Left lung (tissue), 4 donors: ENCODE measurements at regions not wholly inside any gene's neighbourhood (a gene's known extent, or its start where the extent isn't known, plus 50 kb on each side); places are given as distances from the start of the nearest gene placed in this dataset.
"Not testable (repeated sequence)": the region's sequence is repeated elsewhere in the genome, so short reads cannot be mapped to it uniquely, and the experiment has no call there.

ENCODE experiments used
- ATAC-seq: fragments of 200-7000 bp; cut with Tn5 transposase; one replicate; pipeline ENCODE4 v1.9.1; 2020; ENCODE audit warnings: moderate library complexity
- DNase-seq, 4 donors: peaks; one replicate each; pipeline ENCODE4 v3.0.0-alpha.2; 2013 to 2020
- H3K27ac ChIP-seq, 2 donors: fragments of 200-600 bp; sonication (generic) in 1 of 2; one replicate each; pipeline versions ENCODE4 v1.5.0 to v1.8.0; 2020 to 2021
- H3K27me3 ChIP-seq, 2 donors: fragments of 200-600 bp; sonication (generic) in 1 of 2; one replicate each; pipeline versions ENCODE4 v1.5.0 to v1.8.0; 2020 to 2021
- H3K36me3 ChIP-seq, 2 donors: fragments of 200-600 bp; sonication (generic) in 1 of 2; one replicate each; pipeline versions ENCODE4 v1.5.0 to v1.8.0; 2020 to 2021
- H3K4me1 ChIP-seq, 2 donors: fragments of 200-600 bp; one replicate each; pipeline ENCODE4 v1.8.0; 2021
- H3K4me3 ChIP-seq, 2 donors: fragments of 200-600 bp; sonication (generic) in 1 of 2; one replicate each; pipeline versions ENCODE4 v1.5.0 to v1.8.0; 2020 to 2021; ENCODE audit warnings: mild to moderate bottlenecking in 1 of 2
- H3K9me3 ChIP-seq, 2 donors: fragments of 200-600 bp; sonication (generic) in 1 of 2; one replicate each; pipeline versions ENCODE4 v1.5.0 to v1.8.0; 2020 to 2021
- CTCF ChIP-seq, 2 donors: fragments of 200-600 bp; sonication (generic) in 1 of 2; IDR thresholded peaks; one replicate each; pipeline versions ENCODE4 v1.5.0 to v1.8.0; 2021; ENCODE audit warnings: antibody characterized with exemption in 2 of 2
- intact Hi-C, 2 donors: fragments of 100-400 bp; cut with DNase I; formaldehyde crosslinking; loops; one replicate each; pipeline versions ENCODE4 v1.11.2 to v1.14.2; 2022
- donor health status: DM: no; HTN: yes; CAD: no.
- donor health status: DM: no; HTN: no; CAD: no.

- DNase-seq, result no peak
- Histone ChIP-seq H3K4me1 (no peaks in the 10 kb centered on the region), H3K27me3 (no peaks in the 10 kb centered on the region), H3K9me3 (no peaks in the 10 kb centered on the region), H3K4me3 (no peak overlapping the region), H3K36me3 (no peaks in the 10 kb centered on the region), H3K27ac (no peak overlapping the region)
- TF ChIP-seq CTCF (IDR thresholded peaks at IDR 0.05), result no peak
- no peak for ATAC-seq
- intact Hi-C loops, result no loop called here
These were observed 451.5 kb upstream of the NECTIN3 start for GRCh38 chr3:110620118-110620517.

GRCh38 chr3:110623571-110623970 lies 448.0 kb upstream of the NECTIN3 start:
- ATAC-seq, result no peak

GRCh38 chr3:110624576-110624975 lies 447.0 kb upstream of the NECTIN3 start:
- peak in 1 of 4 donors; percentile 34 for DNase-seq
- no peak for ATAC-seq
- intact Hi-C loops, result no loop called here

More at GRCh38 chr3:110623571-110623970, 448.0 kb upstream of the NECTIN3 start:
- no peaks in the 10 kb centered on the region for H3K36me3 ChIP-seq
- no peak overlapping the region for H3K4me3 ChIP-seq
- intact Hi-C loops, result no loop called here
- no peak overlapping the region for H3K27ac ChIP-seq
- TF ChIP-seq CTCF (IDR thresholded peaks at IDR 0.05), result no peak
- no peaks in the 10 kb centered on the region for H3K4me1 ChIP-seq
- no peak for DNase-seq
- no peaks in the 10 kb centered on the region for H3K27me3 ChIP-seq
- H3K9me3 ChIP-seq, result no peaks in the 10 kb centered on the region

GRCh38 chr3:110625201-110625747 lies 446.3 kb upstream of the NECTIN3 start:
- Histone ChIP-seq H3K4me1 (no peaks in the 10 kb centered on the region), H3K9me3 (no peaks in the 10 kb centered on the region), H3K27ac (no peak overlapping the region), H3K27me3 (no peaks in the 10 kb centered on the region), H3K4me3 (no peak overlapping the region), H3K36me3 (no peaks in the 10 kb centered on the region)
- DNase-seq (peak in 2 of 4 donors; percentile 35 to 69), ATAC-seq (no peak)
- TF ChIP-seq CTCF (IDR thresholded peaks at IDR 0.05), result no peak
- intact Hi-C loops, result no loop called here

More at GRCh38 chr3:110624576-110624975, 447.0 kb upstream of the NECTIN3 start:
- Histone ChIP-seq H3K9me3 (no peaks in the 10 kb centered on the region), H3K27ac (no peak overlapping the region), H3K27me3 (no peaks in the 10 kb centered on the region), H3K4me1 (no peaks in the 10 kb centered on the region), H3K4me3 (no peak overlapping the region), H3K36me3 (no peaks in the 10 kb centered on the region)
- TF ChIP-seq CTCF (IDR thresholded peaks at IDR 0.05), result no peak

GRCh38 chr3:110626652-110627111 lies 444.9 kb upstream of the NECTIN3 start:
- H3K4me1 ChIP-seq, H3K9me3 ChIP-seq, intact Hi-C loops, H3K27ac ChIP-seq, ATAC-seq, DNase-seq, H3K36me3 ChIP-seq, H3K4me3 ChIP-seq, H3K27me3 ChIP-seq: not testable (repeated sequence)
